Neural crest cell (in vitro differentiated cells): ENCODE measurements at regions not wholly inside any gene's neighbourhood (a gene's known extent, or its start where the extent isn't known, plus 50 kb on each side); places are given as distances from the start of the nearest gene placed in this dataset.

Source experiments
- DNase-seq: peaks from one replicate; pipeline ENCODE4 v3.0.0; 2021; ENCODE audit warnings: low read depth, mixed read lengths, low spot score
- H3K27ac Mint-ChIP-seq: one replicate; pipeline ENCODE4 v1.8.0; 2021; ENCODE audit warnings: mild to moderate bottlenecking, mixed read lengths; ENCODE audit not compliant: unreplicated experiment
- H3K27me3 Mint-ChIP-seq: 2 replicates; pipeline ENCODE4 v1.8.0; 2021; ENCODE audit warnings: low read depth, mild to moderate bottlenecking, mixed read lengths
- H3K36me3 Mint-ChIP-seq: 2 replicates; pipeline ENCODE4 v1.8.0; 2021; ENCODE audit warnings: low read depth, mild to moderate bottlenecking, mixed read lengths
- H3K4me1 Mint-ChIP-seq: 2 replicates; pipeline ENCODE4 v1.8.0; 2021; ENCODE audit warnings: mixed read lengths
- H3K4me3 Mint-ChIP-seq: one replicate; pipeline ENCODE4 v1.8.0; 2021; ENCODE audit warnings: mild to moderate bottlenecking, mixed read lengths
- H3K9me3 Mint-ChIP-seq: 2 replicates; pipeline ENCODE4 v1.8.0; 2021; ENCODE audit warnings: mixed read lengths
- TF ChIP-seq, protein P1 (sequence below): fragments of 200-600 bp; sonication (generic); conservative IDR thresholded peaks from 2 replicates; pipeline ENCODE4 v1.5.0; 2021; ENCODE audit warnings: antibody characterized with exemption, mild to moderate bottlenecking

DNA sequence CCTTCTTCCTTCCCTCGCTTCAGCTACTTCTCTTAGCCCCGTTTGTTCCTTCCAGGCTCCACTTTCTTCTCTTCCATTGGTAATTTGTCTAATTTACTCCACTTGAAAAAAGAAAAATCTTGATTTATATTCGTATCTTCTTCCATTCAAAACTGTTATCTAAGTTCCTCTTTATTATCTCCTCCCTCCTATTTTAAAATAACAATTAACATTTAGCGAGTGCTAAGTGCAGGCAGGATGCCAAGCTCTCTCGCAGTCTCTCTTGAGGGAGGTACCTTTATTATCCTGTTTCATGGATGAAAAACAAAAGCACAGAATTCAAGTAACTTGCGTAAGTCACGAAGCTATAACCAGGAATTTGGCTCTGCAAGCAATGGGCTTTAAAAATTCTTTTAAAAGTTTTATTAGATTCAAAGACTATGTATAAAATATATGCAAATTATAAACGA is 418.9 kb upstream of the NAALADL2 start:
- DNase-seq: no peak

DNA sequence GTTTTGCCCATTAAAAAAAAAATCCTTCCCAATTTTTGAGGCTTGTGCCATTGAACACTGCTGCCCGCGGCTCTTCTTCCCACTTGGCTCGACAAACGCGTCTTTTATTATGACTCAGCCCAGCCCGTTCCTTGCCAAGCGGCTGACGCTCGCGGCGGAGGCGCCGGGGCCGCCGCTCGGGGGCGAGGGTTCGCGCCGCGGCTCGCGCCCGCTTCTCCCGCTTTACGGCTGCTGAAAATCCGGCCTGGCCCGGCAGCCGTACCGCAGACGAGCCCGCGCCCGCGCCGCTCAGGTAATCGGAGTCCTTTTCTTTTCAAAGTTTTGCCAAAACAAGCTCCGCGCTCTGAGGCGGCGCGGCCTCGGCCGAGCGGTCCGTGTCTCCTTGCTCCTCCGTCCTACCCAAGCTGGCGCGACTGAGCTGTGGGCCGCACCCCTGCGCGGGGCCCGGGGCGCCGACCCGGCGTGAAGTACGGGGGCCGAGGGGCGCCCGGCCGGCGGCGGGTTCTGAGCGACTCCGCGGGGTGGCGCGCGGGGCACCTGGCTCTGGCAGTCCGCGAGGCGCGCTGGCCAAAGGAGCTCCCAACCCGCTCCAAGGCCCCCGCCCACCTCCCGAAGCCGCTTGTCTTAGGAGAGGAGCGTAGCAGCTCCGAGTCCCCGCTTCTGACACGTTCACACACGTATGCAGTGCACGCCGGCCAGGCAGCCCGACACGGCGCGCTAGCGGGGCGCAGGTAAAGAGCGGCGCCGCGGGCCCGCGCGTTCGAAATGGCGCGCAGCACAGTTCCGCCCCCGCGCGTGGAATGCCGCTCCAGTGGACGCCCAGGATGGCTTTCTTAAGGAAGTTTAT is 418.2 kb upstream of the NAALADL2 start:
- peak overlapping the region; percentile 88 for H3K27ac Mint-ChIP-seq
- peak overlapping the region; percentile 93 for H3K4me3 Mint-ChIP-seq
- H3K27me3 Mint-ChIP-seq: no peaks in the 10 kb centered on the region
- TF ChIP-seq, protein P1, sequence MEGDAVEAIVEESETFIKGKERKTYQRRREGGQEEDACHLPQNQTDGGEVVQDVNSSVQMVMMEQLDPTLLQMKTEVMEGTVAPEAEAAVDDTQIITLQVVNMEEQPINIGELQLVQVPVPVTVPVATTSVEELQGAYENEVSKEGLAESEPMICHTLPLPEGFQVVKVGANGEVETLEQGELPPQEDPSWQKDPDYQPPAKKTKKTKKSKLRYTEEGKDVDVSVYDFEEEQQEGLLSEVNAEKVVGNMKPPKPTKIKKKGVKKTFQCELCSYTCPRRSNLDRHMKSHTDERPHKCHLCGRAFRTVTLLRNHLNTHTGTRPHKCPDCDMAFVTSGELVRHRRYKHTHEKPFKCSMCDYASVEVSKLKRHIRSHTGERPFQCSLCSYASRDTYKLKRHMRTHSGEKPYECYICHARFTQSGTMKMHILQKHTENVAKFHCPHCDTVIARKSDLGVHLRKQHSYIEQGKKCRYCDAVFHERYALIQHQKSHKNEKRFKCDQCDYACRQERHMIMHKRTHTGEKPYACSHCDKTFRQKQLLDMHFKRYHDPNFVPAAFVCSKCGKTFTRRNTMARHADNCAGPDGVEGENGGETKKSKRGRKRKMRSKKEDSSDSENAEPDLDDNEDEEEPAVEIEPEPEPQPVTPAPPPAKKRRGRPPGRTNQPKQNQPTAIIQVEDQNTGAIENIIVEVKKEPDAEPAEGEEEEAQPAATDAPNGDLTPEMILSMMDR: peak; percentile 38
- DNase-seq: peak; percentile 74
- H3K36me3 Mint-ChIP-seq: no peaks in the 10 kb centered on the region
- peaks cover 27% of the 10 kb centered on the region for H3K4me1 Mint-ChIP-seq
- H3K9me3 Mint-ChIP-seq: peaks cover 1% of the 10 kb centered on the region

More for the DNA sequence above, 418.9 kb upstream of the NAALADL2 start:
- TF ChIP-seq, protein P1: no peak
- Mint-ChIP-seq H3K27ac (peak overlapping the region; percentile 68), H3K27me3 (no peaks in the 10 kb centered on the region), H3K9me3 (peaks cover 2% of the 10 kb centered on the region), H3K36me3 (no peaks in the 10 kb centered on the region), H3K4me3 (peak overlapping the region; percentile 89), H3K4me1 (peaks cover 27% of the 10 kb centered on the region)

GRCh38 chr3:174441588-174442301 is 417.4 kb upstream of the NAALADL2 start:
- peaks cover 27% of the 10 kb centered on the region for H3K4me1 Mint-ChIP-seq
- peak overlapping the region; percentile 93 for H3K4me3 Mint-ChIP-seq
- no peaks in the 10 kb centered on the region for H3K27me3 Mint-ChIP-seq
- H3K9me3 Mint-ChIP-seq: no peaks in the 10 kb centered on the region
- no peak for DNase-seq
- no peaks in the 10 kb centered on the region for H3K36me3 Mint-ChIP-seq
- TF ChIP-seq, protein P1: no peak
- peak overlapping the region; percentile 54 for H3K27ac Mint-ChIP-seq

DNA sequence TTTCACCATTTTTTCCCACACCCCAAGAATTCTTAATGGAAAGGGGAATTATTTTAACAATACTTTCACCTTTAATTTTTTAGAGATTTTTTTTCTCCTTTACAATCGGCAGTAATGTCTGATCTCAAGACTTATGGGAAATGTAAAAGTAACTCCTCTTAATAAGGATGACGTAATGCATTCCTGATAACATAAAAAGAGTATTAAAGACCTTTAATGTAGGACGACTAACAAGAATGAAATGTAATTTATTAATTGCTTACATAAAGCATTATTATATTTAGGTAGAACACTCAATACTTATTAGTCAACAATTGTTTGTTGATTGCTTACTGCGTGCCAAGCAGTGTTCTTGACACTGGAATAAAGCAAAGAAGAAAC is 416.8 kb upstream of the NAALADL2 start:
- Mint-ChIP-seq H3K4me3 (peak overlapping the region; percentile 93), H3K36me3 (no peaks in the 10 kb centered on the region), H3K27me3 (no peaks in the 10 kb centered on the region), H3K9me3 (no peaks in the 10 kb centered on the region), H3K4me1 (peaks cover 27% of the 10 kb centered on the region), H3K27ac (no peak overlapping the region)
- TF ChIP-seq, protein P1: no peak
- no peak for DNase-seq

DNA sequence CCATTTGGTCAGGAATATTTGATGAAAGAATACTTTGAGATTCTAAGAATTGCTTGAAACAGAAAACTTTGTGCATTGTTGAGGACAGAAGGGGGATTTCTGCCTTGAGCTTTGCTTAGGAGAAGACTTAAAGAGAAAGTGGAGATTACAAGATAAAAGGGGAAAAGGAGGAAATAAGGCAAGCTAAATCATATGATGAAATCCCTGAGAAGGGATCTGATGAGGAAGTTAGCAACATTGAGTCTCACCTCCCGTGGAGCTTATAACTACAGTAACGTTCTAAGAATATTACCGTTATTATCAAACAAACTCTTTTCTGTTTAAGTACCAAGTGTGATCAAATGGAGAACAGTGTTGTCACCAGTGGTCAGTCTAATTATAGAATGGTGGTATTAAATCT is 414.7 kb upstream of the NAALADL2 start:
- TF ChIP-seq, protein P1: no peak
- Mint-ChIP-seq H3K27ac (no peak overlapping the region), H3K36me3 (peaks cover 12% of the 10 kb centered on the region), H3K4me3 (no peak overlapping the region), H3K27me3 (no peaks in the 10 kb centered on the region), H3K9me3 (peaks cover 8% of the 10 kb centered on the region), H3K4me1 (peaks cover 18% of the 10 kb centered on the region)
- DNase-seq: no peak
